ENCODE measurements at regions not wholly inside any gene's neighbourhood (a gene's known extent, or its start where the extent isn't known, plus 50 kb on each side); places are given as distances from the start of the nearest gene placed in this dataset.

GRCh38 chr2:103361712-103362111, 599.9 kb downstream of the TMEM182 start:
- no peaks in the 10 kb centered on the region for H3K79me1 ChIP-seq (ENCODE audit: low read depth, low read length)
- H2AK5ac ChIP-seq (ENCODE audit: low read depth, low read length) = no peak overlapping the region
- H4K91ac ChIP-seq (replicated peaks; ENCODE audit: insufficient read length, low read length) = no peak overlapping the region
- no peak overlapping the region for H2BK120ac ChIP-seq (replicated peaks; ENCODE audit: low read depth, low read length)
- DNase-seq (ENCODE audit: low read depth in 1 of 2, low spot score in 2 of 2) (no peak), FAIRE-seq (no peak)
- POLR2A ChIA-PET (ENCODE audit: partially characterized antibody) = no interaction called here
- no peak overlapping the region for H3K23ac ChIP-seq (ENCODE audit: insufficient read length)
- H2BK20ac ChIP-seq (ENCODE audit: low read length) = no peak overlapping the region
- H3K4me3 ChIP-seq (ENCODE audit: extremely low read depth in 1 of 4, insufficient read depth in 2 of 4, low read depth in 3 of 4, low read length in 4 of 4) = no peak overlapping the region
- H2AFZ ChIP-seq (ENCODE audit: low read length) = no peak overlapping the region
- H3K79me2 ChIP-seq (ENCODE audit: control insufficient read depth in 1 of 2, insufficient read depth in 2 of 2, low read length in 2 of 2) = no peaks in the 10 kb centered on the region
- no peak overlapping the region for H2BK12ac ChIP-seq (ENCODE audit: low read depth, low read length)
- WGBS, 2 experiments (ENCODE audit: extremely low coverage in 1 of 2, insufficient coverage in 1 of 2, insufficient read length in 1 of 2, insufficient replicate concordance in 2 of 2, low coverage in 1 of 2, low lambda C conversion rate in 2 of 2, missing lambda C conversion rate in 1 of 2) = no CpG with 5 or more reads among the region's 21 CpGs
- no peak overlapping the region for H4K8ac ChIP-seq (ENCODE audit: extremely low read depth, insufficient read depth, low read length)
- no peaks in the 10 kb centered on the region for H3K36me3 ChIP-seq (ENCODE audit: control insufficient read depth in 2 of 4, insufficient read depth in 4 of 4, low read length in 3 of 4)
- H3K4me1 ChIP-seq (replicated peaks in 1 of 4; ENCODE audit: control insufficient read depth in 3 of 4, insufficient read depth in 4 of 4, low read length in 3 of 4) = no peaks in the 10 kb centered on the region
- H4K5ac ChIP-seq (ENCODE audit: insufficient read length, low read depth, low read length) = no peak overlapping the region
- no peak overlapping the region for H3K18ac ChIP-seq (ENCODE audit: extremely low read depth, low read length)
- H3K9ac ChIP-seq (replicated peaks in 1 of 4; ENCODE audit: extremely low read depth in 1 of 4, low read depth in 3 of 4, low read length in 3 of 4) = no peak overlapping the region
- H2BK15ac ChIP-seq (ENCODE audit: low read length) = no peak overlapping the region
- no peak overlapping the region for H3K56ac ChIP-seq (replicated peaks; ENCODE audit: insufficient read length, low read depth, low read length)
- H4K20me1 ChIP-seq (replicated peaks in 1 of 2; ENCODE audit: control insufficient read depth in 1 of 2, insufficient read depth in 2 of 2, low read length in 2 of 2) = no peaks in the 10 kb centered on the region
- no peaks in the 10 kb centered on the region for H3K23me2 ChIP-seq (ENCODE audit: low read depth, low read length)
- H3K9me3 ChIP-seq (ENCODE audit: insufficient read depth in 2 of 2, low read depth in 1 of 2, low read length in 1 of 2) = no peaks in the 10 kb centered on the region
- no peak overlapping the region for H3K4ac ChIP-seq (replicated peaks; ENCODE audit: insufficient read length, low read depth, low read length)
- no peak overlapping the region for H3K14ac ChIP-seq (ENCODE audit: insufficient read length)
- no peak overlapping the region for H3K4me2 ChIP-seq (ENCODE audit: insufficient read depth in 1 of 2, low read depth in 2 of 2, low read length in 2 of 2)
- no peaks in the 10 kb centered on the region for H3K27me3 ChIP-seq (replicated peaks in 1 of 4; ENCODE audit: control insufficient read depth in 3 of 4, extremely low read depth in 1 of 4, insufficient read depth in 3 of 4, low read length in 3 of 4)
- H3K27ac ChIP-seq (ENCODE audit: low read depth, low read length) = no peak overlapping the region
- H2BK5ac ChIP-seq (ENCODE audit: low read depth, low read length) = no peak overlapping the region
- CTCF ChIA-PET (ENCODE audit: partially characterized antibody) = no interaction called here
- TF ChIP-seq CEBPB (IDR thresholded peaks at IDR 0.05; ENCODE audit: low read depth, low read length) (no peak), CREB1 (IDR thresholded peaks at IDR 0.05) (no peak), GTF2F1 (IDR thresholded peaks at IDR 0.05; ENCODE audit: borderline replicate concordance, low read depth, low read length) (no peak), EZH2 (IDR thresholded peaks at IDR 0.05; ENCODE audit: low read depth, low read length, severe bottlenecking) (no peak), SP4 (IDR thresholded peaks at IDR 0.05; ENCODE audit: low read length) (no peak), ZNF274 (IDR thresholded peaks at IDR 0.05; ENCODE audit: borderline replicate concordance, extremely low read depth, low read length) (no peak), SP1 (IDR thresholded peaks at IDR 0.05; ENCODE audit: low read depth, low read length) (no peak), FOSL1 (IDR thresholded peaks at IDR 0.05; ENCODE audit: insufficient read depth, low read depth, low read length) (no peak), RNF2 (IDR thresholded peaks at IDR 0.05; ENCODE audit: borderline replicate concordance, low read depth, low read length, missing control alignments, poor library complexity, severe bottlenecking) (no peak), EGR1 (IDR thresholded peaks at IDR 0.05; ENCODE audit: borderline replicate concordance, low read depth, low read length) (no peak), SIN3A (conservative IDR thresholded peaks at IDR 0.05 in 1 of 2, IDR thresholded peaks at IDR 0.05 in 1 of 2; ENCODE audit: low read depth in 1 of 2, low read length in 2 of 2) (no peak), BACH1 (IDR thresholded peaks at IDR 0.05; ENCODE audit: low read length) (no peak), ASH2L (IDR thresholded peaks at IDR 0.05; ENCODE audit: low read length) (no peak), RBBP5 (IDR thresholded peaks at IDR 0.05; ENCODE audit: borderline replicate concordance, low read depth, low read length) (no peak)
- TF ChIP-seq, protein P1, sequence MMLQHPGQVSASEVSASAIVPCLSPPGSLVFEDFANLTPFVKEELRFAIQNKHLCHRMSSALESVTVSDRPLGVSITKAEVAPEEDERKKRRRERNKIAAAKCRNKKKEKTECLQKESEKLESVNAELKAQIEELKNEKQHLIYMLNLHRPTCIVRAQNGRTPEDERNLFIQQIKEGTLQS (IDR thresholded peaks at IDR 0.05; ENCODE audit: insufficient read depth, low read depth, low read length) = no peak
